GM23338 (cell line): ENCODE measurements at regions not wholly inside any gene's neighbourhood (a gene's known extent, or its start where the extent isn't known, plus 50 kb on each side); places are given as distances from the start of the nearest gene placed in this dataset.

Experiments used
- ATAC-seq: fragments of 200-7000 bp; cut with Tn5 transposase; 3 replicates; pipeline ENCODE4 v1.9.1; 2020
- DNase-seq: peaks from one replicate; pipeline ENCODE4 v3.0.0-alpha.2; 2015; ENCODE audit warnings: low spot score
- H2AFZ ChIP-seq: fragments of 200-600 bp; sonication (generic); 2 replicates; pipeline ENCODE4 v1.8.0; 2016; ENCODE audit warnings: antibody characterized with exemption, mild to moderate bottlenecking, moderate library complexity
- H3F3A ChIP-seq: fragments of 200-600 bp; sonication (generic); replicated peaks from 2 replicates; pipeline ENCODE4 v1.8.0; 2017; ENCODE audit warnings: antibody characterized with exemption, mixed run types, low read depth
- H3K27ac ChIP-seq: fragments of 200-600 bp; sonication (generic); 2 replicates; pipeline ENCODE4 v1.6.1; 2016; ENCODE audit warnings: low read depth
- H3K27me3 ChIP-seq: fragments of 200-600 bp; sonication (generic); 2 replicates; pipeline ENCODE4 v1.8.0; 2016; ENCODE audit warnings: mild to moderate bottlenecking, mixed run types, moderate library complexity; ENCODE audit not compliant: insufficient read depth
- H3K36me3 ChIP-seq: fragments of 200-600 bp; sonication (generic); 2 replicates; pipeline ENCODE4 v1.8.0; 2016; ENCODE audit warnings: mild to moderate bottlenecking; ENCODE audit not compliant: insufficient read depth
- H3K4me1 ChIP-seq: fragments of 200-600 bp; sonication (generic); 2 replicates; pipeline ENCODE4 v1.8.0; 2016; ENCODE audit warnings: mild to moderate bottlenecking, moderate library complexity; ENCODE audit not compliant: insufficient read depth
- H3K4me2 ChIP-seq: fragments of 200-600 bp; sonication (generic); 2 replicates; pipeline ENCODE4 v1.7.1; 2017; ENCODE audit warnings: mixed run types
- H3K4me3 ChIP-seq: fragments of 200-600 bp; sonication (generic); 2 replicates; pipeline ENCODE4 v1.6.1; 2016; ENCODE audit warnings: mixed run types
- H3K79me2 ChIP-seq: fragments of 200-600 bp; sonication (generic); replicated peaks from 2 replicates; pipeline ENCODE4 v1.8.0; 2017; ENCODE audit warnings: mild to moderate bottlenecking; ENCODE audit not compliant: insufficient read depth
- H3K9me2 ChIP-seq: fragments of 200-600 bp; sonication (generic); 2 replicates; pipeline ENCODE4 v1.8.0; 2017; ENCODE audit not compliant: insufficient read depth
- H4K20me1 ChIP-seq: fragments of 200-600 bp; sonication (generic); replicated peaks from 2 replicates; pipeline ENCODE4 v1.8.0; 2017; ENCODE audit warnings: mild to moderate bottlenecking; ENCODE audit not compliant: insufficient read depth
- H3K27ac Mint-ChIP-seq: 2 replicates; pipeline ENCODE4 v1.8.0; 2020; ENCODE audit warnings: inconsistent platforms, mild to moderate bottlenecking, moderate library complexity, mixed read lengths
- H3K27me3 Mint-ChIP-seq: 3 replicates; pipeline ENCODE4 v1.8.0; 2022; ENCODE audit warnings: low read depth, mild to moderate bottlenecking, moderate library complexity, mixed read lengths, inconsistent platforms; ENCODE audit not compliant: insufficient read depth, poor library complexity
- H3K36me3 Mint-ChIP-seq: 3 replicates; pipeline ENCODE4 v1.8.0; 2021; ENCODE audit warnings: low read depth, mild to moderate bottlenecking, inconsistent platforms, moderate library complexity, mixed read lengths
- H3K4me1 Mint-ChIP-seq: 3 replicates; pipeline ENCODE4 v1.8.0; 2020; ENCODE audit warnings: mild to moderate bottlenecking, inconsistent platforms, mixed read lengths
- H3K4me3 Mint-ChIP-seq: 3 replicates; pipeline ENCODE4 v1.8.0; 2021; ENCODE audit warnings: moderate library complexity, mild to moderate bottlenecking, inconsistent platforms, mixed read lengths
- H3K9me3 Mint-ChIP-seq: 3 replicates; pipeline ENCODE4 v1.8.0; 2020; ENCODE audit warnings: moderate library complexity, mild to moderate bottlenecking, inconsistent platforms, mixed read lengths
- CREB1 ChIP-seq: fragments of 250-450 bp; sonication (Bioruptor Pico); IDR thresholded peaks from 2 replicates; pipeline ENCODE4 v1.5.0; 2020; ENCODE audit warnings: low read depth, mild to moderate bottlenecking, moderate library complexity

DNA sequence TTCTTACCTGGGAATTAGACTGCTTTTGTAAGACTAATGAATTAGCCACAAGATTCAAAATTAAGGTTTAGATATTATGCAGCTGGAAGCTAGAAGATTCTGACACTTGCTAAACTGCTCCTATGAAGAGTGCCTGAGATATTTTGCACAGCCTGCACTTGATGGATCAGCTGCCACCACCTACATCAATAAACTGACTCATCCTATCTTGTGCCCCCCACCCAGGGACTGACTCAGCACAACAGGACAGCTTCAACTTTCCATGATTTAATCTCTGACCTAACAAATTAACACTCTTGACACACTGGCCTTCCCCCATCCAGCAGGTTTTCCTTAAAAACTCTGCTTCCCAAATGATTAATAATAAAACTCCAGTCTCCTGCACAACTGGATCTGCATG is 1072.3 kb downstream of the CDY2B start:
- Histone ChIP-seq H4K20me1 (no peaks in the 10 kb centered on the region), H3K27ac (no peak overlapping the region), H3K79me2 (no peaks in the 10 kb centered on the region), H3K27me3 (no peaks in the 10 kb centered on the region), H3K4me2 (no peak overlapping the region), H3K4me1 (no peaks in the 10 kb centered on the region), H3K4me3 (no peak overlapping the region), H3K36me3 (no peaks in the 10 kb centered on the region), H3F3A (no peaks in the 10 kb centered on the region), H2AFZ (no peak overlapping the region), H3K9me2 (no peaks in the 10 kb centered on the region)
- H3K27ac Mint-ChIP-seq: no peak overlapping the region
- H3K27me3 Mint-ChIP-seq: no peaks in the 10 kb centered on the region
- no peak overlapping the region for H3K4me3 Mint-ChIP-seq
- DNase-seq: no peak
- no peaks in the 10 kb centered on the region for H3K36me3 Mint-ChIP-seq
- H3K9me3 Mint-ChIP-seq: no peaks in the 10 kb centered on the region
- ATAC-seq: no peak
- no peak for TF ChIP-seq CREB1 (CRISPR knock-in tag)
- H3K4me1 Mint-ChIP-seq: no peaks in the 10 kb centered on the region
